ENCODE measurements at regions not wholly inside any gene's neighbourhood (a gene's known extent, or its start where the extent isn't known, plus 50 kb on each side); places are given as distances from the start of the nearest gene placed in this dataset.

DNA sequence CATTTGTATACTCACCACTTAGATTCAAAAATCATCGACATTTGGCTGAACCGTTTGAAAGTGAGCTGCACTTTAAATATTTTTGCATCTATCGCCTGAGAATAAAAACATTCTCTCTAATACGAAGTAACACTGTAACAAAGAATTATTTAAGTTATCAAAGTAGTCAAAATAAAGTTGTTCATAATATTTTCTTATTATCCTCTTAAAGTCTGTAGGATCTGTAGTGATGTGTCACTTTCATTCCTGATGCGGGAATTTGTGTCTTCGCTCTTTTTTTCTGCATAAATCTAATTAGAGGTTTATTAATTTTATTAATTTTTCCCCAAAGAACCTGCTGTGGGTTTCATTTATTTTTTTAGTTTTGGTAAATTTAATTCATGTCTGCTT, 74.8 kb downstream of the ETS2 start:
- TF ChIP-seq, protein P1, sequence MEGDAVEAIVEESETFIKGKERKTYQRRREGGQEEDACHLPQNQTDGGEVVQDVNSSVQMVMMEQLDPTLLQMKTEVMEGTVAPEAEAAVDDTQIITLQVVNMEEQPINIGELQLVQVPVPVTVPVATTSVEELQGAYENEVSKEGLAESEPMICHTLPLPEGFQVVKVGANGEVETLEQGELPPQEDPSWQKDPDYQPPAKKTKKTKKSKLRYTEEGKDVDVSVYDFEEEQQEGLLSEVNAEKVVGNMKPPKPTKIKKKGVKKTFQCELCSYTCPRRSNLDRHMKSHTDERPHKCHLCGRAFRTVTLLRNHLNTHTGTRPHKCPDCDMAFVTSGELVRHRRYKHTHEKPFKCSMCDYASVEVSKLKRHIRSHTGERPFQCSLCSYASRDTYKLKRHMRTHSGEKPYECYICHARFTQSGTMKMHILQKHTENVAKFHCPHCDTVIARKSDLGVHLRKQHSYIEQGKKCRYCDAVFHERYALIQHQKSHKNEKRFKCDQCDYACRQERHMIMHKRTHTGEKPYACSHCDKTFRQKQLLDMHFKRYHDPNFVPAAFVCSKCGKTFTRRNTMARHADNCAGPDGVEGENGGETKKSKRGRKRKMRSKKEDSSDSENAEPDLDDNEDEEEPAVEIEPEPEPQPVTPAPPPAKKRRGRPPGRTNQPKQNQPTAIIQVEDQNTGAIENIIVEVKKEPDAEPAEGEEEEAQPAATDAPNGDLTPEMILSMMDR (IDR thresholded peaks at IDR 0.05), result no peak
- TF ChIP-seq, protein P2, sequence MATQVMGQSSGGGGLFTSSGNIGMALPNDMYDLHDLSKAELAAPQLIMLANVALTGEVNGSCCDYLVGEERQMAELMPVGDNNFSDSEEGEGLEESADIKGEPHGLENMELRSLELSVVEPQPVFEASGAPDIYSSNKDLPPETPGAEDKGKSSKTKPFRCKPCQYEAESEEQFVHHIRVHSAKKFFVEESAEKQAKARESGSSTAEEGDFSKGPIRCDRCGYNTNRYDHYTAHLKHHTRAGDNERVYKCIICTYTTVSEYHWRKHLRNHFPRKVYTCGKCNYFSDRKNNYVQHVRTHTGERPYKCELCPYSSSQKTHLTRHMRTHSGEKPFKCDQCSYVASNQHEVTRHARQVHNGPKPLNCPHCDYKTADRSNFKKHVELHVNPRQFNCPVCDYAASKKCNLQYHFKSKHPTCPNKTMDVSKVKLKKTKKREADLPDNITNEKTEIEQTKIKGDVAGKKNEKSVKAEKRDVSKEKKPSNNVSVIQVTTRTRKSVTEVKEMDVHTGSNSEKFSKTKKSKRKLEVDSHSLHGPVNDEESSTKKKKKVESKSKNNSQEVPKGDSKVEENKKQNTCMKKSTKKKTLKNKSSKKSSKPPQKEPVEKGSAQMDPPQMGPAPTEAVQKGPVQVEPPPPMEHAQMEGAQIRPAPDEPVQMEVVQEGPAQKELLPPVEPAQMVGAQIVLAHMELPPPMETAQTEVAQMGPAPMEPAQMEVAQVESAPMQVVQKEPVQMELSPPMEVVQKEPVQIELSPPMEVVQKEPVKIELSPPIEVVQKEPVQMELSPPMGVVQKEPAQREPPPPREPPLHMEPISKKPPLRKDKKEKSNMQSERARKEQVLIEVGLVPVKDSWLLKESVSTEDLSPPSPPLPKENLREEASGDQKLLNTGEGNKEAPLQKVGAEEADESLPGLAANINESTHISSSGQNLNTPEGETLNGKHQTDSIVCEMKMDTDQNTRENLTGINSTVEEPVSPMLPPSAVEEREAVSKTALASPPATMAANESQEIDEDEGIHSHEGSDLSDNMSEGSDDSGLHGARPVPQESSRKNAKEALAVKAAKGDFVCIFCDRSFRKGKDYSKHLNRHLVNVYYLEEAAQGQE (IDR thresholded peaks at IDR 0.05; ENCODE audit: insufficient read depth in 1 of 2, low read depth in 2 of 2, low read length in 1 of 2), result no peak
